B cell (primary cell): ENCODE measurements at regions not wholly inside any gene's neighbourhood (a gene's known extent, or its start where the extent isn't known, plus 50 kb on each side); places are given as distances from the start of the nearest gene placed in this dataset.

Experiments
- ATAC-seq: fragments of 200-7000 bp; cut with Tn5 transposase; one replicate; pipeline ENCODE4 v1.10.0; 2021; ENCODE audit warnings: low read depth, mild to moderate bottlenecking, moderate number of reproducible peaks, moderate library complexity
- CTCF ChIA-PET: fragments of 350-600 bp; sonication (Branson Sonifier 250); formaldehyde crosslinking; loops from one replicate; lab custom pipeline; 2021; ENCODE audit warnings: antibody characterized with exemption, inconsistent platforms; lab: Charles Lee
- POLR2A ChIA-PET: fragments of 350-600 bp; sonication (Branson Sonifier 250); formaldehyde crosslinking; loops from one replicate; lab custom pipeline; 2021; ENCODE audit warnings: antibody characterized with exemption; lab: Charles Lee
- DNase-seq: peaks from one replicate; pipeline ENCODE4 v3.0.0; 2013
- H2AFZ ChIP-seq: 2 replicates; pipeline ENCODE4 v1.6.1; 2012; ENCODE audit warnings: mild to moderate bottlenecking, low read depth, low read length; ENCODE audit not compliant: insufficient read depth, poor library complexity, severe bottlenecking
- H3K27ac ChIP-seq, 2 donors: 1 replicate in 1 of 2; 2 replicates in 1 of 2; pipeline ENCODE4 v1.5.1; 2012 to 2013; ENCODE audit warnings: low read length in 2 of 2, mild to moderate bottlenecking in 2 of 2, moderate library complexity in 1 of 2
- H3K27me3 ChIP-seq, 4 experiments: fragments of 200-600 bp in 1 of 4; sonication (generic) in 1 of 4; replicated peaks in 1 of 4; 1 replicate in 2 of 4; 2 replicates in 2 of 4; pipeline versions ENCODE4 v1.6.1 to v1.7.0; 2013 to 2016; ENCODE audit warnings: low read length in 3 of 4, mild to moderate bottlenecking in 2 of 4, mixed read lengths in 1 of 4, moderate library complexity in 1 of 4; ENCODE audit not compliant: insufficient read depth in 4 of 4, control insufficient read depth in 3 of 4; ENCODE audit errors: control extremely low read depth in 1 of 4
- H3K36me3 ChIP-seq, 2 experiments: replicated peaks in 1 of 2; 1 replicate in 1 of 2; 2 replicates in 1 of 2; pipeline versions ENCODE4 v1.6.1 to v1.7.1; 2013; ENCODE audit warnings: low read length in 1 of 2; ENCODE audit not compliant: insufficient read depth in 2 of 2, control insufficient read depth in 1 of 2; ENCODE audit errors: control extremely low read depth in 1 of 2, extremely low read depth in 1 of 2
- H3K4me1 ChIP-seq, 2 donors: fragments of 200-600 bp in 1 of 2; sonication (generic) in 1 of 2; 1 replicate in 1 of 2; 2 replicates in 1 of 2; pipeline versions ENCODE4 v1.5.1 to v1.6.1; 2013 to 2017; ENCODE audit warnings: low read length in 2 of 2; ENCODE audit not compliant: control insufficient read depth in 2 of 2, insufficient read depth in 2 of 2
- H3K4me2 ChIP-seq: replicated peaks from 2 replicates; pipeline ENCODE3; 2012; ENCODE audit warnings: mild to moderate bottlenecking, low read depth, low read length; ENCODE audit not compliant: poor library complexity, severe bottlenecking
- H3K4me3 ChIP-seq, 5 experiments: fragments of 200-600 bp in 1 of 5; sonication (generic) in 1 of 5; 1 replicate in 3 of 5; 2 replicates in 2 of 5; pipeline versions ENCODE4 v1.5.1 to v1.7.0; 2011 to 2016; ENCODE audit warnings: low read length in 4 of 5, mild to moderate bottlenecking in 4 of 5, low read depth in 2 of 5, control low read depth in 1 of 5, moderate library complexity in 1 of 5; ENCODE audit not compliant: insufficient read depth in 1 of 5; ENCODE audit errors: control extremely low read depth in 1 of 5, extremely low read depth in 1 of 5
- H3K79me2 ChIP-seq: fragments of 200-600 bp; sonication (generic); one replicate; pipeline ENCODE4 v1.6.0; 2016; ENCODE audit warnings: low read length; ENCODE audit not compliant: control insufficient read depth, insufficient read depth
- H3K9ac ChIP-seq: fragments of 200-600 bp; sonication (generic); 2 replicates; pipeline ENCODE4 v1.6.1; 2017; ENCODE audit warnings: mild to moderate bottlenecking, low read length, moderate library complexity
- H3K9me3 ChIP-seq, 3 donors: one replicate each; pipeline versions ENCODE4 v1.6.1 to v1.7.1; 2013; ENCODE audit warnings: low read length in 2 of 3; ENCODE audit not compliant: control insufficient read depth in 2 of 3, insufficient read depth in 1 of 3; ENCODE audit errors: control extremely low read depth in 1 of 3
- H4K20me1 ChIP-seq: 2 replicates; pipeline ENCODE4 v1.6.0; 2012; ENCODE audit warnings: mild to moderate bottlenecking, low read length; ENCODE audit not compliant: insufficient read depth, control insufficient read depth, poor library complexity, severe bottlenecking
- H3K27ac Mint-ChIP-seq: one replicate; pipeline ENCODE4 v1.8.0; 2021; ENCODE audit warnings: mixed read lengths
- H3K27me3 Mint-ChIP-seq: one replicate; pipeline ENCODE4 v1.8.0; 2021; ENCODE audit warnings: mixed read lengths
- H3K4me1 Mint-ChIP-seq: one replicate; pipeline ENCODE4 v1.8.0; 2021; ENCODE audit warnings: mixed read lengths
- H3K4me3 Mint-ChIP-seq: one replicate; pipeline ENCODE4 v1.8.0; 2021; ENCODE audit warnings: mixed read lengths
- H3K9me3 Mint-ChIP-seq: one replicate; pipeline ENCODE4 v1.8.0; 2022; ENCODE audit warnings: mixed read lengths; ENCODE audit not compliant: insufficient read depth
- EZH2 ChIP-seq: IDR thresholded peaks from 2 replicates; pipeline ENCODE4 v1.6.1; 2012; ENCODE audit warnings: borderline replicate concordance, low read depth, mild to moderate bottlenecking, moderate library complexity, low read length; ENCODE audit not compliant: insufficient read depth, poor library complexity, severe bottlenecking
- WGBS: methylation state at CpG from one replicate; pipeline ENCODE4 v1.1.5; 2013; ENCODE audit warnings: missing lambda C conversion rate; ENCODE audit not compliant: insufficient coverage; 5-methylcytosine and 5-hydroxymethylcytosine counted together
- intact Hi-C: fragments of 100-400 bp; cut with micrococcal nuclease; formaldehyde crosslinking; loops from one replicate; pipeline ENCODE4 v1.10.0; 2022
- TF ChIP-seq, protein P1 (sequence below): fragments of 200-600 bp; IDR thresholded peaks from one replicate; pipeline ENCODE4 v1.8.0; 2022; ENCODE audit warnings: antibody characterized with exemption, mild to moderate bottlenecking

DNA sequence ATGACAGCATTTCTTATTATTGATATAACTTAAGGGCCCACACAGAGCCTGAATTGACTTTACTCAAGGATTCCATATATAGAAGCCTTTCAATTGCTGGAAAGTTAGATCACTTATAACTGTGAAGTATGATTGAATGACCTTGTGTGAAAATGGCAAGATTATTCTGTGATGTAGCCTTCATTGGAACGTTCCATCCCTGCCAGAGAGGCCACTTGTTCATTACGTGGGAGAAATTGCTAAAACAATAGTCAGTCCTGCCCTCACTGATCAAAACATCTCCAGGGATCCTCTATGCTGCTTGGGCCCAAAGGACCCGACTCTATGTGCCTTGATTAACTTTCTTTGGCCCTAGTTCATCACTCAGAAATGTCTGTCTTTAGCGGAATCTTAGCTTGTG lies 159.5 kb upstream of the BLID start:
- Histone ChIP-seq H3K27ac (no peak overlapping the region), H3K36me3 (no peaks in the 10 kb centered on the region), H3K27me3 (peaks cover 0 to 2% (median 0%) of the 10 kb centered on the region in 4 experiments), H2AFZ (no peak overlapping the region), H3K4me1 (no peaks in the 10 kb centered on the region), H3K9me3 (no peaks in the 10 kb centered on the region), H3K4me2 (no peak overlapping the region), H3K79me2 (no peaks in the 10 kb centered on the region), H3K4me3 (no peak overlapping the region), H4K20me1 (no peaks in the 10 kb centered on the region), H3K9ac (no peak overlapping the region)
- Mint-ChIP-seq H3K4me3 (no peak overlapping the region), H3K4me1 (no peaks in the 10 kb centered on the region), H3K9me3 (peaks cover 3% of the 10 kb centered on the region), H3K27me3 (peaks cover 9% of the 10 kb centered on the region), H3K27ac (no peak overlapping the region)
- ATAC-seq (no peak), DNase-seq (no peak)
- WGBS: 80% methylated on average over 1 of the region's 4 CpGs
- no peak for TF ChIP-seq EZH2
- TF ChIP-seq, protein P1, sequence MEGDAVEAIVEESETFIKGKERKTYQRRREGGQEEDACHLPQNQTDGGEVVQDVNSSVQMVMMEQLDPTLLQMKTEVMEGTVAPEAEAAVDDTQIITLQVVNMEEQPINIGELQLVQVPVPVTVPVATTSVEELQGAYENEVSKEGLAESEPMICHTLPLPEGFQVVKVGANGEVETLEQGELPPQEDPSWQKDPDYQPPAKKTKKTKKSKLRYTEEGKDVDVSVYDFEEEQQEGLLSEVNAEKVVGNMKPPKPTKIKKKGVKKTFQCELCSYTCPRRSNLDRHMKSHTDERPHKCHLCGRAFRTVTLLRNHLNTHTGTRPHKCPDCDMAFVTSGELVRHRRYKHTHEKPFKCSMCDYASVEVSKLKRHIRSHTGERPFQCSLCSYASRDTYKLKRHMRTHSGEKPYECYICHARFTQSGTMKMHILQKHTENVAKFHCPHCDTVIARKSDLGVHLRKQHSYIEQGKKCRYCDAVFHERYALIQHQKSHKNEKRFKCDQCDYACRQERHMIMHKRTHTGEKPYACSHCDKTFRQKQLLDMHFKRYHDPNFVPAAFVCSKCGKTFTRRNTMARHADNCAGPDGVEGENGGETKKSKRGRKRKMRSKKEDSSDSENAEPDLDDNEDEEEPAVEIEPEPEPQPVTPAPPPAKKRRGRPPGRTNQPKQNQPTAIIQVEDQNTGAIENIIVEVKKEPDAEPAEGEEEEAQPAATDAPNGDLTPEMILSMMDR: no peak
- intact Hi-C loops: no loop called here
- CTCF ChIA-PET: interaction anchor here (0.7 kb wide), 1 partner anchor 21 kb away, joined by 3 read pairs; no protein-coding TSS in a partner anchor
- POLR2A ChIA-PET: no interaction called here

DNA sequence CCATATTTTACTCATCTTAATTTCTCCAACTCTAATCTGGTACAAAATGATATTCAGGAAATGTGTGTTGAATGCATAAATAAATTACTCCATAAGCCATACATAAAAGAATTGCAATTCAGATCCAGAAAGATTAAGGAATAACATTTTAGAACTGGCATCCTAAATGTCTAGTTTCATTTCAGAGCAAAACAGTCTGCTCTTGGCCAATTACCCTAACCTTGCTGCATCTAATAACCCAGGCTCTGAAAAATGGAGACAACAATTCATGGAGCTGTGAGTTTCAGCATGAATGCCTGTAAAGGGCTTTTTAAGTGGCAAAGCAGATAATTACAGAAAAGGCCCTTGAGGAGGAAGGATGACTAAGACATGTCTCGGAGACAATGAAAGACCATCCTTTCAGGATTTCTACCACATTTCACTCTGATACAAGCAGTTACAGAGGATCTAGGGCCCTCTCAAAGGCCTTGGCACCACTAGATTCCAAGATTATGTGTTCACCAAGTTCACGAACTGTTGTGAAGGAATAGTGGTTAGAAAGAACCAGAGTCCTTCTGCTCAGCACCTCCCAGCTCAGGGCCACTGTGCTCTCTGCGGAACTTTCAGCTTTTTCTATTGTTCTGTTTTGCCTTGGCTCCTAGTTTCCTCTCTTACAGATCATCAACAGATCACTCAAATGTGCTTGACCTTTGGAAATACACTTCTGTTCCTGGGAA lies 157.6 kb upstream of the BLID start:
- no peak overlapping the region for H2AFZ ChIP-seq
- no peak for DNase-seq
- H3K27ac Mint-ChIP-seq: no peak overlapping the region
- H3K4me3 Mint-ChIP-seq: no peak overlapping the region
- no peak for ATAC-seq
- peaks cover 0 to 2% (median 0%) of the 10 kb centered on the region in 4 experiments for H3K27me3 ChIP-seq
- no peaks in the 10 kb centered on the region for H3K36me3 ChIP-seq
- H3K4me3 ChIP-seq: no peak overlapping the region
- H3K9ac ChIP-seq: no peak overlapping the region
- ChIA-PET CTCF (no interaction called here), POLR2A (no interaction called here)
- intact Hi-C loops: no loop called here
- H3K4me2 ChIP-seq: no peak overlapping the region
- no peak overlapping the region for H3K27ac ChIP-seq
- WGBS: 100% methylated on average over 1 of the region's 3 CpGs
- no peaks in the 10 kb centered on the region for H3K4me1 ChIP-seq
- TF ChIP-seq EZH2: no peak
- TF ChIP-seq, protein P1: no peak
- H3K27me3 Mint-ChIP-seq: peaks cover 15% of the 10 kb centered on the region
- H3K4me1 Mint-ChIP-seq: no peaks in the 10 kb centered on the region
- no peaks in the 10 kb centered on the region for H3K79me2 ChIP-seq
- no peaks in the 10 kb centered on the region for H3K9me3 ChIP-seq
- no peaks in the 10 kb centered on the region for H3K9me3 Mint-ChIP-seq
- H4K20me1 ChIP-seq: no peaks in the 10 kb centered on the region
